ENCODE measurements at regions not wholly inside any gene's neighbourhood (a gene's known extent, or its start where the extent isn't known, plus 50 kb on each side); places are given as distances from the start of the nearest gene placed in this dataset.

- H3K27ac ChIP-seq: no peak overlapping the region
- H3K27me3 ChIP-seq (replicated peaks): no peaks in the 10 kb centered on the region
- DNase-seq: no peak
- TF ChIP-seq CTCF (IDR thresholded peaks at IDR 0.05; ENCODE audit: low read depth, low read length, missing control alignments): no peak
- H3K36me3 ChIP-seq (replicated peaks): no peaks in the 10 kb centered on the region
- no peak overlapping the region for H3K4me3 ChIP-seq (ENCODE audit: low read depth, low read length)
- in situ Hi-C loops (cut with HindIII; ENCODE audit: low pct_ligation_motif_present, low sequenced_read_pairs): no loop called here
Measured at GRCh38 chr6:74733830-74734620, 471.8 kb downstream of the COL12A1 start.

GRCh38 chr6:74731931-74732330 lies 473.9 kb downstream of the COL12A1 start:
- Histone ChIP-seq H3K4me3 (ENCODE audit: low read depth, low read length) (no peak overlapping the region), H3K27me3 (replicated peaks) (no peaks in the 10 kb centered on the region), H3K27ac (peak overlapping the region; percentile 93), H3K36me3 (replicated peaks) (no peaks in the 10 kb centered on the region)
- in situ Hi-C loops (cut with HindIII; ENCODE audit: low pct_ligation_motif_present, low sequenced_read_pairs): no loop called here
- DNase-seq: peak; percentile 89
- no peak for TF ChIP-seq CTCF (IDR thresholded peaks at IDR 0.05; ENCODE audit: low read depth, low read length, missing control alignments)

- H3K36me3 ChIP-seq (replicated peaks): no peaks in the 10 kb centered on the region
- peak; percentile 80 for DNase-seq
- in situ Hi-C loops (cut with HindIII; ENCODE audit: low pct_ligation_motif_present, low sequenced_read_pairs): no loop called here
- no peak overlapping the region for H3K4me3 ChIP-seq (ENCODE audit: low read depth, low read length)
- H3K27me3 ChIP-seq (replicated peaks): no peaks in the 10 kb centered on the region
- no peak for TF ChIP-seq CTCF (IDR thresholded peaks at IDR 0.05; ENCODE audit: low read depth, low read length, missing control alignments)
- peak overlapping the region; percentile 93 for H3K27ac ChIP-seq
Measured at GRCh38 chr6:74731204-74731603, 474.6 kb downstream of the COL12A1 start.

GRCh38 chr6:74720923-74721322 lies 484.9 kb downstream of the COL12A1 start:
- in situ Hi-C loops (cut with HindIII; ENCODE audit: low pct_ligation_motif_present, low sequenced_read_pairs): no loop called here
- H3K4me3 ChIP-seq (ENCODE audit: low read depth, low read length): no peak overlapping the region
- no peak for TF ChIP-seq CTCF (IDR thresholded peaks at IDR 0.05; ENCODE audit: low read depth, low read length, missing control alignments)
- DNase-seq: no peak
- no peaks in the 10 kb centered on the region for H3K27me3 ChIP-seq (replicated peaks)
- no peaks in the 10 kb centered on the region for H3K36me3 ChIP-seq (replicated peaks)
- no peak overlapping the region for H3K27ac ChIP-seq

GRCh38 chr6:74717591-74717990 lies 488.3 kb downstream of the COL12A1 start:
- no peak for TF ChIP-seq CTCF (IDR thresholded peaks at IDR 0.05; ENCODE audit: low read depth, low read length, missing control alignments)
- Histone ChIP-seq H3K4me3 (ENCODE audit: low read depth, low read length) (no peak overlapping the region), H3K27me3 (replicated peaks) (no peaks in the 10 kb centered on the region), H3K36me3 (replicated peaks) (no peaks in the 10 kb centered on the region), H3K27ac (no peak overlapping the region)
- in situ Hi-C loops (cut with HindIII; ENCODE audit: low pct_ligation_motif_present, low sequenced_read_pairs): no loop called here
- DNase-seq: no peak
